Adrenal gland (tissue), 5 donors: ENCODE measurements at regions not wholly inside any gene's neighbourhood (a gene's known extent, or its start where the extent isn't known, plus 50 kb on each side); places are given as distances from the start of the nearest gene placed in this dataset.

ENCODE experiments used
- CTCF ChIP-seq, 6 experiments: fragments of 450-650 bp in 4 of 6; fragments of 200-600 bp in 2 of 6; sonication (generic) in 1 of 6; IDR thresholded peaks; 1 replicate in 5 of 6; 2 replicates in 1 of 6; pipeline versions ENCODE4 v1.5.1 to v1.8.0; 2016 to 2021; ENCODE audit warnings: antibody characterized with exemption in 6 of 6, mild to moderate bottlenecking in 2 of 6, moderate library complexity in 1 of 6
- POLR2A ChIP-seq, 2 donors: fragments of 450-650 bp; IDR thresholded peaks; one replicate each; pipeline ENCODE4 v1.6.1; 2017; ENCODE audit warnings: antibody characterized with exemption in 2 of 2, mild to moderate bottlenecking in 2 of 2, moderate library complexity in 1 of 2
- donor health status: DM: no; HTN: no; CAD: no.

DNA sequence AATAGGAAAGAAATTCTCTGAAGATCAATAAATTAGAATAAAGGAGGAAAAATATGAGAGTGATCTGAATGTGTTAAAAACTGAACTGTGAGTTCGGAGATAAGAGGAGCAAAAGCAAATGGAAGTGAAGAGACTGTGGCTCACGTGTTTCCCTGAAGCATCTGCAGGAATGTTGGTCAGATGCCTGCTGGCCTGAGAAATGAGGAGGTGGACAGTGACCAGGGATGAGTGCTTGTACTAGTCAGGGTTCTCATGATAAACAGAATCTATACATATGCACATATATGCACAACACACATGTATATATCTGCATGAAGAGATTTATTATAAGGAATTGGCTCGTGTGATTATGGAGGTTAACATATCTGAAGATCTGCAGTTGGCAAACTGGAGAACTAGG lies 103.4 kb upstream of the TIAM1 start:
- TF ChIP-seq CTCF (IDR thresholded peaks at IDR 0.05) (no peak), POLR2A (IDR thresholded peaks at IDR 0.05) (no peak)
